BJ (cell line): ENCODE measurements at regions not wholly inside any gene's neighbourhood (a gene's known extent, or its start where the extent isn't known, plus 50 kb on each side); places are given as distances from the start of the nearest gene placed in this dataset.
"Not testable (repeated sequence)": the region's sequence is repeated elsewhere in the genome, so short reads cannot be mapped to it uniquely, and the experiment has no call there.

ENCODE experiments used
- CTCF ChIA-PET: fragments of 350-600 bp; formaldehyde crosslinking; extraction: SDS; loops from one replicate; lab custom pipeline; 2021; ENCODE audit warnings: antibody characterized with exemption, inconsistent platforms; lab: Yijun Ruan, JAX
- POLR2A ChIA-PET: fragments of 300-600 bp; sonication (Branson Sonifier 250); formaldehyde crosslinking; extraction: SDS; loops from one replicate; lab custom pipeline; 2021; ENCODE audit warnings: antibody characterized with exemption; lab: Charles Lee
- DNase-seq: peaks from one replicate; pipeline ENCODE4 v3.0.0-alpha.2; 2011; ENCODE audit warnings: low read depth
- H3K27me3 ChIP-seq: 2 replicates; pipeline ENCODE4 v1.6.0; 2011; ENCODE audit warnings: low read length; ENCODE audit not compliant: control insufficient read depth, insufficient read depth
- H3K36me3 ChIP-seq: 2 replicates; pipeline ENCODE4 v1.5.1; 2011; ENCODE audit warnings: low read length; ENCODE audit not compliant: control insufficient read depth, insufficient read depth
- H3K4me3 ChIP-seq: 2 replicates; pipeline ENCODE4 v1.5.1; 2011; ENCODE audit warnings: low read depth, mild to moderate bottlenecking, control low read depth, low read length
- CTCF ChIP-seq: IDR thresholded peaks from 2 replicates; pipeline ENCODE4 v1.5.1; 2011; ENCODE audit warnings: low read depth, mild to moderate bottlenecking, control low read depth, inconsistent platforms, low read length, moderate library complexity; ENCODE audit not compliant: insufficient read depth

- no peak for DNase-seq
- H3K36me3 ChIP-seq, result no peaks in the 10 kb centered on the region
- H3K4me3 ChIP-seq, result no peak overlapping the region
- no peaks in the 10 kb centered on the region; the same call in none of the 2 replicates for H3K27me3 ChIP-seq
- no peak for TF ChIP-seq CTCF
- POLR2A ChIA-PET, result no interaction called here
- CTCF ChIA-PET, result no interaction called here
Measured at GRCh38 chr16:29313559-29314048, 92.9 kb downstream of the NPIPB11 start.

GRCh38 chr16:29312835-29313558 is 93.5 kb downstream of the NPIPB11 start:
- POLR2A ChIA-PET, result no interaction called here
- Histone ChIP-seq H3K4me3 (no peak overlapping the region), H3K36me3 (no peaks in the 10 kb centered on the region), H3K27me3 (no peaks in the 10 kb centered on the region; the same call in none of the 2 replicates)
- TF ChIP-seq CTCF, result no peak
- CTCF ChIA-PET, result no interaction called here
- no peak for DNase-seq

GRCh38 chr16:29312345-29312675 is 94.2 kb downstream of the NPIPB11 start:
- H3K36me3 ChIP-seq, H3K4me3 ChIP-seq, CTCF ChIA-PET, POLR2A ChIA-PET, H3K27me3 ChIP-seq, DNase-seq: not testable (repeated sequence)

GRCh38 chr16:29311461-29312344 is 94.8 kb downstream of the NPIPB11 start:
- Histone ChIP-seq H3K27me3 (no peaks in the 10 kb centered on the region; the same call in none of the 2 replicates), H3K4me3 (no peak overlapping the region), H3K36me3 (no peaks in the 10 kb centered on the region)
- POLR2A ChIA-PET, result no interaction called here
- CTCF ChIA-PET, result no interaction called here
- no peak for TF ChIP-seq CTCF
- DNase-seq, result no peak

GRCh38 chr16:29310852-29311314 is 95.6 kb downstream of the NPIPB11 start:
- DNase-seq, result no peak
- CTCF ChIA-PET, result no interaction called here
- POLR2A ChIA-PET, result no interaction called here
- no peak overlapping the region for H3K4me3 ChIP-seq
- no peaks in the 10 kb centered on the region for H3K27me3 ChIP-seq
- no peaks in the 10 kb centered on the region for H3K36me3 ChIP-seq
- TF ChIP-seq CTCF, result no peak

- DNase-seq, CTCF ChIA-PET, H3K27me3 ChIP-seq, H3K36me3 ChIP-seq, H3K4me3 ChIP-seq, POLR2A ChIA-PET: not testable (repeated sequence)
Measured at GRCh38 chr16:29310243-29310642, 96.3 kb downstream of the NPIPB11 start.

- CTCF ChIA-PET, result not testable (repeated sequence)
Measured at GRCh38 chr16:29309601-29310000, 96.9 kb downstream of the NPIPB11 start.

More at GRCh38 chr16:29309601-29310000, 96.9 kb downstream of the NPIPB11 start:
- H3K4me3 ChIP-seq, H3K27me3 ChIP-seq, DNase-seq, POLR2A ChIA-PET, H3K36me3 ChIP-seq: not testable (repeated sequence)
